22Rv1 (cell line): ENCODE measurements at regions not wholly inside any gene's neighbourhood (a gene's known extent, or its start where the extent isn't known, plus 50 kb on each side); places are given as distances from the start of the nearest gene placed in this dataset.

ENCODE experiments used
- CTCF ChIP-seq: fragments of 450-650 bp; IDR thresholded peaks from 2 replicates; pipeline ENCODE4 v1.5.1; 2017; ENCODE audit warnings: mild to moderate bottlenecking
- ZFX ChIP-seq: fragments of 450-650 bp; IDR thresholded peaks from 2 replicates; pipeline ENCODE4 v1.6.1; 2017; ENCODE audit warnings: antibody characterized with exemption, borderline replicate concordance

- TF ChIP-seq CTCF (no peak), ZFX (no peak)
Measured at GRCh38 chr12:20282401-20282800, 85.9 kb upstream of the PDE3A start.
